OCI-LY3 (cell line): ENCODE measurements at regions not wholly inside any gene's neighbourhood (a gene's known extent, or its start where the extent isn't known, plus 50 kb on each side); places are given as distances from the start of the nearest gene placed in this dataset.

Experiments
- H2AFZ ChIP-seq: fragments of 200-600, 300-600 bp; shearing (Covaris generic); 2 replicates; pipeline ENCODE4 v1.6.0; 2014; ENCODE audit warnings: antibody characterized with exemption, low read depth, low read length
- H3K27ac ChIP-seq: fragments of 200-600, 300-600 bp; sonication (generic); 2 replicates; pipeline ENCODE4 v1.5.1; 2014; ENCODE audit warnings: mild to moderate bottlenecking, low read length, moderate library complexity, mixed read lengths
- H3K27me3 ChIP-seq: fragments of 200-600, 300-600 bp; sonication (generic); 2 replicates; pipeline ENCODE4 v1.6.1; 2014; ENCODE audit warnings: low read depth, low read length, mixed read lengths
- H3K36me3 ChIP-seq: fragments of 200-600, 300-600 bp; sonication (generic); replicated peaks from 2 replicates; pipeline ENCODE3; 2014; ENCODE audit warnings: low read depth, low read length, mixed read lengths
- H3K4me1 ChIP-seq: fragments of 300-600, 200-600 bp; sonication (generic); 2 replicates; pipeline ENCODE4 v1.6.1; 2014; ENCODE audit warnings: low read length, mixed read lengths
- H3K4me2 ChIP-seq: fragments of 200-600, 300-600 bp; sonication (generic); 2 replicates; pipeline ENCODE4 v1.6.1; 2014; ENCODE audit warnings: low read length, mixed read lengths
- H3K4me3 ChIP-seq: fragments of 300-600, 200-600 bp; sonication (generic); 2 replicates; pipeline ENCODE4 v1.5.1; 2014; ENCODE audit warnings: antibody characterized with exemption, mild to moderate bottlenecking, low read length, moderate library complexity
- H3K79me2 ChIP-seq: fragments of 300-600, 200-600 bp; shearing (Covaris generic); 2 replicates; pipeline ENCODE4 v1.6.1; 2014; ENCODE audit warnings: mild to moderate bottlenecking, low read length, mixed read lengths
- H3K9ac ChIP-seq: fragments of 300-600, 200-600 bp; shearing (Covaris generic); 2 replicates; pipeline ENCODE4 v1.6.0; 2014; ENCODE audit warnings: mild to moderate bottlenecking, low read length, moderate library complexity
- H3K9me3 ChIP-seq: fragments of 200-600, 300-600 bp; shearing (Covaris generic); 2 replicates; pipeline ENCODE4 v1.6.1; 2014; ENCODE audit warnings: low read length, mixed read lengths; ENCODE audit not compliant: insufficient read depth
- H4K20me1 ChIP-seq: fragments of 200-600, 300-600 bp; sonication (generic); 2 replicates; pipeline ENCODE4 v1.6.1; 2016; ENCODE audit warnings: low read length, mixed read lengths; ENCODE audit not compliant: insufficient read depth
- CTCF ChIP-seq: fragments of 200-600, 300-600 bp; sonication (generic); IDR thresholded peaks from 2 replicates; pipeline ENCODE4 v1.5.1; 2014; ENCODE audit warnings: antibody characterized with exemption, low read length, low read depth
- EZH2phosphoT487 ChIP-seq: fragments of 200-600 bp; shearing (Covaris generic); IDR thresholded peaks from 2 replicates; pipeline ENCODE4 v1.6.1; 2018; ENCODE audit warnings: antibody characterized with exemption, mixed run types, low read depth

- H3K4me1 ChIP-seq: no peaks in the 10 kb centered on the region
- H3K36me3 ChIP-seq: no peaks in the 10 kb centered on the region
- no peak for TF ChIP-seq CTCF
- no peak for TF ChIP-seq EZH2phosphoT487
- H3K9me3 ChIP-seq: no peaks in the 10 kb centered on the region
- H4K20me1 ChIP-seq: no peaks in the 10 kb centered on the region
- no peak overlapping the region for H3K4me2 ChIP-seq
- H3K4me3 ChIP-seq: no peak overlapping the region
- no peaks in the 10 kb centered on the region for H3K27me3 ChIP-seq
- no peak overlapping the region for H2AFZ ChIP-seq
- H3K9ac ChIP-seq: no peak overlapping the region
- no peak overlapping the region for H3K27ac ChIP-seq
- H3K79me2 ChIP-seq: no peaks in the 10 kb centered on the region
Observed at GRCh38 chr1:14396100-14396499, 202.4 kb upstream of the KAZN start.

- Histone ChIP-seq H2AFZ (no peak overlapping the region), H3K4me3 (no peak overlapping the region), H3K36me3 (no peaks in the 10 kb centered on the region), H4K20me1 (no peaks in the 10 kb centered on the region), H3K9ac (no peak overlapping the region), H3K27ac (no peak overlapping the region), H3K27me3 (no peaks in the 10 kb centered on the region), H3K9me3 (no peaks in the 10 kb centered on the region), H3K79me2 (no peaks in the 10 kb centered on the region), H3K4me2 (no peak overlapping the region), H3K4me1 (no peaks in the 10 kb centered on the region)
- no peak for TF ChIP-seq EZH2phosphoT487
- no peak for TF ChIP-seq CTCF
Observed at GRCh38 chr1:14403961-14404645, 194.4 kb upstream of the KAZN start.

GRCh38 chr1:14404862-14405301 is 193.6 kb upstream of the KAZN start:
- Histone ChIP-seq H3K9me3 (no peaks in the 10 kb centered on the region), H2AFZ (no peak overlapping the region)

GRCh38 chr1:14412235-14412634 is 186.2 kb upstream of the KAZN start:
- Histone ChIP-seq H3K27ac (no peak overlapping the region), H3K4me2 (no peak overlapping the region)
- TF ChIP-seq CTCF: no peak
- no peak for TF ChIP-seq EZH2phosphoT487

More at GRCh38 chr1:14404862-14405301, 193.6 kb upstream of the KAZN start:
- Histone ChIP-seq H3K4me2 (no peak overlapping the region), H4K20me1 (no peaks in the 10 kb centered on the region), H3K4me1 (no peaks in the 10 kb centered on the region), H3K27ac (no peak overlapping the region), H3K79me2 (no peaks in the 10 kb centered on the region), H3K36me3 (no peaks in the 10 kb centered on the region), H3K27me3 (no peaks in the 10 kb centered on the region), H3K9ac (no peak overlapping the region), H3K4me3 (no peak overlapping the region)
- TF ChIP-seq EZH2phosphoT487 (no peak), CTCF (no peak)

More at GRCh38 chr1:14412235-14412634, 186.2 kb upstream of the KAZN start:
- Histone ChIP-seq H4K20me1 (no peaks in the 10 kb centered on the region), H3K9ac (no peak overlapping the region), H3K4me1 (no peaks in the 10 kb centered on the region), H3K27me3 (no peaks in the 10 kb centered on the region), H3K9me3 (no peaks in the 10 kb centered on the region), H2AFZ (no peak overlapping the region), H3K4me3 (no peak overlapping the region), H3K79me2 (no peaks in the 10 kb centered on the region), H3K36me3 (no peaks in the 10 kb centered on the region)
